ENCODE measurements at regions not wholly inside any gene's neighbourhood (a gene's known extent, or its start where the extent isn't known, plus 50 kb on each side); places are given as distances from the start of the nearest gene placed in this dataset.

DNA sequence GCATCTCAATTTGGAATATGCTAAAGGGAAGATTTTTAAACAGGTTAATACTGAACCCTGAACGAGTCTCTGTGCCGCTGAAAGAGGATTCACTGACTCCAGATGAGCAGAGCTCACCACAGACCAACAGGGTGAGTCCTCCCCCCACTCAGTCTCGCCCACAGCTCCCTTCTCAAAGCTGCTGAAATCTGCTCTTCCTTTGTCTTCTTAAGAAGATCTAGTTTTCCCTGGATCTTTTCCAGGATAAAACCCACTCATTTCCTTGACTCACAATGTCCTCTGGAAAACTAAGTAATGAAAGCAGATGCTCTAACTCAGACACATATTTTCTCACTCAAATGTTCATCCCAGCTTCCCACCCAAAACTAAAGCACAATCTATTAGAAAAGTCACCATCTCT is 447.0 kb upstream of the PKN2 start:
- DNase-seq: peak; percentile 80

- DNase-seq: no peak
These were observed 444.9 kb upstream of the PKN2 start for GRCh38 chr1:88239205-88239604.

DNA sequence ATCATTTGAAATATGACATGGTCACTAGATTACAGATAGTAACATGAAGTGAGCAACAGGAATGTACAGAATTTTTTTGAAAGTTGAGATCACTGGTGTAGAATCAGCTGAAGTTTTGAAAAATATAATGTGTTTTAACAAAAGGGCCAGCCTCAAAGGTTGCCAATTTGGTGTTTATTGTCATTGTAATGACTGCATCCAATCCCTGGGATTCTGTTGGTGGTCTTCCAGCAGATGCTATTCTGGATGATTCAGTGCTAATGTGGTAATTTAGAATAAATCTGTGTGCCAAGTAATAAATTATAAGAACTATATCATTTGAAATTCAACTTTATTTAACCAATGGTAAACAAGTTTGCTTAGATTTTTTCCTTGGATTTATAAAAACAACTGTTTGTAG is 436.4 kb upstream of the PKN2 start:
- no peak for DNase-seq

- no peak for DNase-seq
These were observed 433.2 kb upstream of the PKN2 start for GRCh38 chr1:88250915-88251314.

- no peak for DNase-seq
These were observed 431.3 kb upstream of the PKN2 start for GRCh38 chr1:88252745-88253144.

- DNase-seq: no peak
These were observed 418.5 kb upstream of the PKN2 start for GRCh38 chr1:88265606-88266005.

- peak; percentile 37 for DNase-seq
These were observed 418.0 kb upstream of the PKN2 start for GRCh38 chr1:88266051-88266450.

DNA sequence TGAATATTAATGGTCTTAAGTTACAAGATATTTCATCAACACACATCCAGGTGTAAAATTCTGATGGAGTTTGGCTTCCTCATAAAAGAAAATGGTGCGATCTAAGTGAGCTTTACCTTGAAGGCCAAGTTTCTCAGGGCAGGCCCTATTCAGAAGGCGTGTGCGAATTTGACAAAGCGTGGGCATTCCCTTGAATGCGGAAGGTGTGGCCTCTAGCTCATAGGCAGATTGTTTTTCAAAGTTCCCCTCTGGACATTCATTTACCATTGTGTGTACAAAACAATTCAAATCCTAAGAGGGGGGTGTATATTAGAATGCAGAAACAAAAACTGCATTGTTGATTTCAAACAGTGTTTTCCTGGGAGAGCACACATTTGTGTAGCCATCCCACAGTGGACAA is 411.9 kb upstream of the PKN2 start:
- no peak for DNase-seq

DNA sequence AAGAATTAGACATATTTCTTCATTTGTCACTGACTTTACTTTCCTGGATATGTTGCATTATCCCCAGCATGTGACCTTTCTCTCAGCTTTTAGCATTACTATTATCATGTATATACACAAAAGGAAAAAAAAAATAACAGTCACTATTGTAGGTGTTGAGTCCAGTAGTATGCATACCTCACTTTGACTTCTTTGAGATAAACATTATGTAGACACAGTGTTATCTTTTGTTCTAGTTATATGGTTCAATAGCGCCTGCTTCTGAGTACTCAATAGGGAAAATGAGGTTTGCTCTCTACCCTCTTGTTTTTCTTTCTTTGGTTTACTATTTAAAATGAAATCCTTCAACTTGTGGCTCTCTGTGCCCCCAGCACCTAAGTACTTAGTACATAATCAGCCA is 409.6 kb upstream of the PKN2 start:
- no peak for DNase-seq

GRCh38 chr1:88275259-88275862 is 408.7 kb upstream of the PKN2 start:
- DNase-seq: no peak

GRCh38 chr1:88276163-88276562 is 407.9 kb upstream of the PKN2 start:
- no peak for DNase-seq

GRCh38 chr1:88284066-88284465 is 400.0 kb upstream of the PKN2 start:
- no peak for DNase-seq

GRCh38 chr1:88284666-88285366 is 399.3 kb upstream of the PKN2 start:
- no peak for DNase-seq

GRCh38 chr1:88286716-88287115 is 397.4 kb upstream of the PKN2 start:
- no peak for DNase-seq

- DNase-seq: no peak
These were observed 395.5 kb upstream of the PKN2 start for GRCh38 chr1:88288571-88288970.

DNA sequence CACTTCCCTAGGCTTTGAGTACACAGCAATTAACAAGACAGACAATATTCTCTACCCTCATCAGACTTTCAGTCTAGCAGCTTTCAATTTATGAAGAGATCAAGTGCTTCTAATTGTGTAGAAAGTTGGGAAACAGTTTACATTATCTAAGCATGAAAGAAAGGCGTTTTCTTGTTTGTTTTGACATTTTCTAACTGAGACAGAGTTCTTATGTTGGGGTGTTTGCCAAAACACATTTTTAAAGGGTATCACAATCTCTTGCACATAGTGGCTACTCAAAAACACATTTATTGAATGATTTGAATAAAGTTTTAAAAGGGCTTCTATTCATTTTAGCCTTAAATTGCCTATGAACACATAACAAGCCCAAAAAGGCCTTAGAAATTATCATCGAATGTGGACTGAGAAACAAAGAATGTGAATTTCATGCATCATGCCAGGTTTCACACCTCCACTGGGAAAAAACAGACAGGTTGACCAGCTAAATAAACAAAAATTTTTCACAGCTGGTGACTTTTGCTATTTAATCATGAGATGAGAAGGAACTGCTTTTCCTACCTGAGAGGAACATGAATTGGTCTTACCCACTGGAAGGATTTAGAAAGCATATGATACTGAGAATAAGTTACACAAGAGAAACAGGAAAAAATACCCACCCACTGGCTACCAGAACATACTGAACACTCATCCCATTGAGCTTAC is 394.5 kb upstream of the PKN2 start:
- DNase-seq: no peak

DNA sequence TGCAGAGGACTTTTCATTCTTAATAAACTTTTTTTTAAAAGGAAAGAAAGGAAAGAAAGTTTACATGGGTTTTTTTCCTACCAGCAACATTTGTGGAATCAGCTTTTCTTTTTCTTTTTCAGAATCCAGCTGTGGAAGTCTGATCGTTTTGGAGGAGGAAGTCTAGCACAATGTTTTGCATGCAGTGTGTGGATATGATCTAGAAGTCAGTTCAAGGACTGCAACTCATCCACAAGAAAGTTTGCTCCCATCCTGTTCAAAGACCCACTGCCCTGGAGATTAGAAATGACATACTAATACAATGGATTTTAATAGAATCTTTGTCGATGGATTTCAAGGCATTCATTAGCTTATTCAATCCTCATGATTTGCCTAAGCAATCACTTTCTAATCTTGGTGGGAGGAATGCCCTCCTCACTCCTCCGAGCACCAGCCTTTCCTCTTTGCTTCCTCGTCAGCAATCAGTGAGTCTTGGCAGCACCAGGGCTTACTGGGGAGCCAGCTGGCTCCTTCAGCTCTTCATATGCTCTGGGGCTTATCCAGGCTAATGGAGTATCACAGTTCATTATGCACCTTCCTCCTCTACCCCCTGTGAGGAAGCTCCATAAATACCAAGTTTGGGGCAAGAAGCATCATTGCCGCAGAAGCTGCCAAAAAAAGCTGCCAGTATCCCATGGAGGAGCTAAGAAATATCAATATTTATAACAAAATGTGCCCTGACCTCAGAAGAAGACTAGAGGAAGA is 392.3 kb upstream of the PKN2 start:
- no peak for DNase-seq

DNA sequence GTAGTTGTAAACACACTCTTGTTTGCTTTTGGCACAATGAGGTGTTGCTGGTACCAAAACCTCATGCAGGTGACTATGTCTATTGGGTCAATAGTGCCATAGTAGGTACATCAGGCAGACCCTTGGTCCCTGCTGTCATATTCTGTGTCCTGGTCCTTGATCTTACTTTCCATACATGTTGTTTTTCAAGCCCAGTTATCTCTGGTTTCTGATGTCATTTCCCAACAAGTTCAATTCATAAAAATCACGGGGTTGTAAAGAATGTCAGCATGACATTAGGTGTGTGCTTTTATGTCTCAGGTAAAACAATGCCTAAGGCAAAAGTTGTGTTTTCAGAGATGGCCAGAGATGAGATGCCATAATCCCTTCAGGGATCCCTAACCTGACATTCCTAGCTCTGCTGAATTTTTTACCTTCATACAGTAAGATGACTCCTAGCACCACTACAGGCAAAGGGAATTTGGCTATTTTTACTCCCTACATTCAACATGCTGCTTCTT is 390.3 kb upstream of the PKN2 start:
- DNase-seq: no peak

GRCh38 chr1:88296227-88296626 is 387.8 kb upstream of the PKN2 start:
- DNase-seq: no peak

- no peak for DNase-seq
These were observed 387.4 kb upstream of the PKN2 start for GRCh38 chr1:88296642-88297041.

GRCh38 chr1:88298506-88298905 is 385.6 kb upstream of the PKN2 start:
- no peak for DNase-seq

DNA sequence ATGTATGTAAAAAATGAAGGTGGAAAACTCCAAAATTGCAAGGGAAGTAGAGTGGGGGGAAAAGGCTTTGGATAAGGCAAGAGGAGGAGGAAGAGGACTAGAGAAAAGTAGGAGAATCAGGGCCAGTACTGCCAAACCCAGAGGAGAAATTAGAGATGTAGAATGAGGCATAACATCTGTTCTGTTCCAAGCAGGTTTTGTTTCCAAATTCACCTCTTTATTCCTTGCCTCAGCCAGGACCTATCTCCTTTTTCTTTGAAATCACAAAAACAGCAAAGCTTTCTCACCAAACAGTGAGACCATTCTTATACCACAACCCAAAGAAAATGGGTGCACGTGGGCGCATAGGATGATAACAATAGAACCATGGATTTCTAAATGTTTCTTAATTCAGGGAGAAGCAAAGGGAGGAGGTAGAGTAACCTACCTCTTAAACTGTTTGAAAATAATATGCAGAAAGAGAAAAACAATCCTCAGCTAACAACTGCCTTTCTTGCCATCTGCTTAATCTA is 383.3 kb upstream of the PKN2 start:
- no peak for DNase-seq
